K562 (cell line): ENCODE measurements at regions not wholly inside any gene's neighbourhood (a gene's known extent, or its start where the extent isn't known, plus 50 kb on each side); places are given as distances from the start of the nearest gene placed in this dataset.

Source experiments
- ATAC-seq: fragments of 200-7000 bp; cut with Tn5 transposase; 3 replicates; pipeline ENCODE4 v1.9.1; 2020; ENCODE audit warnings: moderate library complexity
- BruUV-seq: library from RNA; stranded (reverse); fragments of 400-500 nt; replicated peaks from 2 replicates; lab custom pipeline; 2021; lab: Mats Ljungman, UMichigan
- CTCF ChIA-PET: fragments of 300-600 bp; formaldehyde crosslinking; extraction: SDS; loops from one replicate; lab custom pipeline; 2021; ENCODE audit warnings: low intra/inter-chr PET ratio; lab: Yijun Ruan, JAX
- POLR2A ChIA-PET: fragments of 300-600, 350-650 bp; sonication (Branson Sonifier 250); formaldehyde crosslinking; extraction: SDS; loops from one replicate; lab custom pipeline; 2021; ENCODE audit warnings: antibody characterized with exemption, inconsistent platforms; lab: Yijun Ruan, JAX
- DNase-seq, 4 experiments: peaks; one replicate each; pipeline versions ENCODE4 v3.0.0 to v3.0.0-alpha.2; 2011 to 2018; ENCODE audit warnings: low spot score in 3 of 4, mixed read lengths in 3 of 4; ENCODE audit errors: extremely low read depth in 1 of 4
- FAIRE-seq: peaks from 2 replicates; lab custom pipeline; 2011; peaks lifted over from hg19 to GRCh38; lab: Jason Lieb, UNC
- H2AFZ ChIP-seq: 2 replicates; pipeline ENCODE4 v1.6.0; 2011; ENCODE audit warnings: low read depth, low read length, control low read depth, inconsistent platforms
- H3K27ac ChIP-seq: fragments of 200-600 bp; 3 replicates; pipeline ENCODE4 v1.8.0; 2011; ENCODE audit warnings: low read depth, mild to moderate bottlenecking, control low read depth, inconsistent platforms, low read length, moderate library complexity, mixed read lengths; ENCODE audit errors: extremely low read depth
- H3K27me3 ChIP-seq, 2 experiments: fragments of 300-600 bp in 1 of 2; 2 replicates in 1 of 2; 3 replicates in 1 of 2; pipeline versions ENCODE4 v1.6.0 to v1.8.0; 2011; ENCODE audit warnings: inconsistent platforms in 2 of 2, low read length in 2 of 2, mild to moderate bottlenecking in 1 of 2, mixed read lengths in 1 of 2, moderate library complexity in 1 of 2; ENCODE audit not compliant: control insufficient read depth in 2 of 2, insufficient read depth in 2 of 2
- H3K36me3 ChIP-seq: fragments of 300-600 bp; 3 replicates; pipeline ENCODE4 v1.8.0; 2011; ENCODE audit warnings: mild to moderate bottlenecking, low read length, inconsistent platforms; ENCODE audit not compliant: control insufficient read depth, insufficient read depth
- H3K4me1 ChIP-seq, 2 experiments: fragments of 200-600 bp in 1 of 2; replicated peaks in 1 of 2; 2 replicates in 1 of 2; 3 replicates in 1 of 2; pipeline versions ENCODE4 v1.5.1 to v1.8.0; 2011; ENCODE audit warnings: inconsistent platforms in 2 of 2, low read length in 2 of 2, mild to moderate bottlenecking in 1 of 2, mixed read lengths in 1 of 2, moderate library complexity in 1 of 2; ENCODE audit not compliant: control insufficient read depth in 2 of 2, insufficient read depth in 2 of 2
- H3K4me2 ChIP-seq: 2 replicates; pipeline ENCODE4 v1.6.1; 2011; ENCODE audit warnings: low read length, control low read depth, inconsistent platforms, mixed read lengths; ENCODE audit not compliant: insufficient read depth
- H3K4me3 ChIP-seq: fragments of 200-600 bp; sonication (generic), shearing (Covaris generic); 2 replicates; pipeline ENCODE4 v1.5.1; 2016; ENCODE audit warnings: control low read depth, inconsistent platforms
- H3K79me2 ChIP-seq: fragments of 200-600 bp; 3 replicates; pipeline ENCODE4 v1.8.0; 2011; ENCODE audit warnings: low read length, inconsistent platforms; ENCODE audit not compliant: control insufficient read depth, insufficient read depth
- H3K9ac ChIP-seq, 2 experiments: 2 replicates each; pipeline versions ENCODE4 v1.6.0 to v1.6.1; 2011; ENCODE audit warnings: low read depth in 2 of 2, low read length in 2 of 2, control low read depth in 1 of 2, inconsistent platforms in 1 of 2, mild to moderate bottlenecking in 1 of 2, mixed read lengths in 1 of 2; ENCODE audit not compliant: insufficient read depth in 1 of 2
- H3K9me1 ChIP-seq: one replicate; pipeline ENCODE4 v1.6.0; 2011; ENCODE audit warnings: inconsistent platforms, mild to moderate bottlenecking, low read length, moderate library complexity; ENCODE audit not compliant: control insufficient read depth, insufficient read depth
- H3K9me3 ChIP-seq: replicated peaks from 2 replicates; pipeline ENCODE4 v1.5.1; 2011; ENCODE audit warnings: low read depth, low read length, inconsistent platforms; ENCODE audit not compliant: control insufficient read depth, insufficient read depth
- H4K20me1 ChIP-seq: replicated peaks from 2 replicates; pipeline ENCODE4 v1.6.1; 2011; ENCODE audit warnings: low read length, inconsistent platforms, mixed read lengths; ENCODE audit not compliant: control insufficient read depth, insufficient read depth
- CBFA2T2 ChIP-seq: fragments of 450-650 bp; conservative IDR thresholded peaks from 2 replicates; pipeline ENCODE4 v1.6.1; 2017; ENCODE audit warnings: mild to moderate bottlenecking
- CBX5 ChIP-seq: IDR thresholded peaks from 2 replicates; pipeline ENCODE4 v1.6.1; 2014; ENCODE audit warnings: low read depth, borderline replicate concordance
- CREB5 ChIP-seq: fragments of 250-450 bp; sonication (Bioruptor Pico); IDR thresholded peaks from 2 replicates; pipeline ENCODE4 v1.5.0; 2020; ENCODE audit warnings: mild to moderate bottlenecking
- CXXC5 ChIP-seq: fragments of 250-450 bp; sonication (Bioruptor Pico); IDR thresholded peaks from 2 replicates; pipeline ENCODE4 v1.8.0; 2022; ENCODE audit warnings: inconsistent platforms, mild to moderate bottlenecking, moderate library complexity
- GATAD2A ChIP-seq: fragments of 450-650 bp; IDR thresholded peaks from 2 replicates; pipeline ENCODE4 v1.6.1; 2017
- MCM2 ChIP-seq: fragments of 450-650 bp; IDR thresholded peaks from 2 replicates; pipeline ENCODE4 v1.6.1; 2017; ENCODE audit warnings: low read depth, mild to moderate bottlenecking
- NEUROD1 ChIP-seq: fragments of 150-350 bp; IDR thresholded peaks from 2 replicates; pipeline ENCODE4 v1.6.1; 2014; ENCODE audit warnings: borderline replicate concordance, low read length, low read depth; ENCODE audit not compliant: partially characterized antibody
- NFIC ChIP-seq: fragments of 450-650 bp; IDR thresholded peaks from 2 replicates; pipeline ENCODE4 v1.6.1; 2017; ENCODE audit warnings: mild to moderate bottlenecking, inconsistent platforms
- POLR2AphosphoS5 ChIP-seq: IDR thresholded peaks from 2 replicates; pipeline ENCODE4 v1.6.1; 2011; ENCODE audit warnings: mild to moderate bottlenecking, low read depth, low read length, moderate library complexity; ENCODE audit not compliant: control insufficient read depth, insufficient read depth
- RHOXF2B ChIP-seq: fragments of 250-450 bp; sonication (Bioruptor Pico); conservative IDR thresholded peaks from 2 replicates; pipeline ENCODE4 v1.5.1; 2021
- SNAPC5 ChIP-seq: fragments of 250-450 bp; sonication (Bioruptor Pico); IDR thresholded peaks from 2 replicates; pipeline ENCODE4 v1.8.0; 2021; ENCODE audit warnings: moderate library complexity, mild to moderate bottlenecking, inconsistent platforms
- TAF1 ChIP-seq: IDR thresholded peaks from 2 replicates; pipeline ENCODE4 v1.6.1; 2011; ENCODE audit warnings: mild to moderate bottlenecking, low read length, moderate library complexity; ENCODE audit not compliant: insufficient read depth, control insufficient read depth, severe bottlenecking; ENCODE audit errors: extremely low read depth
- ZNF12 ChIP-seq: sonication (generic); formaldehyde crosslinking; IDR thresholded peaks from 2 replicates; pipeline ENCODE4 v1.4.0; 2020; ENCODE audit warnings: mild to moderate bottlenecking, missing genetic modification reagents
- ZNF140 ChIP-seq: fragments of 250-450 bp; sonication (Bioruptor Pico); IDR thresholded peaks from 2 replicates; pipeline ENCODE4 v1.8.0; 2021; ENCODE audit warnings: moderate library complexity, mild to moderate bottlenecking, inconsistent platforms
- ZNF277 ChIP-seq: fragments of 250-450 bp; sonication (Bioruptor Pico); IDR thresholded peaks from 2 replicates; pipeline ENCODE4 v1.8.0; 2022; ENCODE audit warnings: inconsistent platforms, mild to moderate bottlenecking, moderate library complexity, borderline replicate concordance
- ZNF76 ChIP-seq: fragments of 250-450 bp; sonication (Bioruptor Pico); IDR thresholded peaks from 2 replicates; pipeline ENCODE4 v1.4.0; 2020; ENCODE audit warnings: mild to moderate bottlenecking, moderate library complexity, borderline replicate concordance
- WGBS: fragments of 100-300 bp; shearing (Covaris generic); methylation state at CpG from one replicate; pipeline ENCODE4 v1.1.6; 2016; ENCODE audit warnings: low coverage, mixed read lengths; ENCODE audit not compliant: insufficient coverage; ENCODE audit errors: missing lambda C conversion rate; 5-methylcytosine and 5-hydroxymethylcytosine counted together
- in situ Hi-C: fragments of 300-500 bp; cut with MboI; formaldehyde crosslinking; loops from 4 replicates; pipeline ENCODE4 v1.15.0; 2018; ENCODE audit warnings: inconsistent platforms, mixed read lengths
- intact Hi-C: fragments of 100-400 bp; cut with micrococcal nuclease; formaldehyde crosslinking; loops from 2 replicates; pipeline ENCODE4 v1.14.2; 2022
- TF ChIP-seq, protein P1 (sequence below), 2 experiments: IDR thresholded peaks; 2 replicates each; pipeline ENCODE4 v1.6.1; 2012; ENCODE audit warnings: improper control_type of control experiment in 2 of 2, low read depth in 2 of 2, low read length in 2 of 2, borderline replicate concordance in 1 of 2

GRCh38 chr5:104947076-104947475 lies 1384.5 kb upstream of the NUDT12 start:
- no peaks in the 10 kb centered on the region for H3K9me1 ChIP-seq
- no peak overlapping the region for H2AFZ ChIP-seq
- BruUV-seq = no TSS peak
- FAIRE-seq = no peak
- no peaks in the 10 kb centered on the region for H3K79me2 ChIP-seq
- no peak for DNase-seq
- no peaks in the 10 kb centered on the region for H3K9me3 ChIP-seq
- no peaks in the 10 kb centered on the region for H3K4me1 ChIP-seq
- in situ Hi-C loops = no loop called here
- TF ChIP-seq CXXC5 (CRISPR knock-in tag) (no peak), ZNF12 (CRISPR knock-in tag) (no peak), NEUROD1 (no peak), ZNF76 (CRISPR knock-in tag) (no peak), CBX5 (no peak), CREB5 (CRISPR knock-in tag) (no peak), NFIC (no peak), POLR2AphosphoS5 (no peak), CBFA2T2 (no peak), GATAD2A (no peak), MCM2 (no peak), RHOXF2B (CRISPR knock-in tag) (no peak), TAF1 (no peak), ZNF140 (CRISPR knock-in tag) (no peak), SNAPC5 (CRISPR knock-in tag) (no peak), ZNF277 (CRISPR knock-in tag) (no peak)
- TF ChIP-seq, protein P1, sequence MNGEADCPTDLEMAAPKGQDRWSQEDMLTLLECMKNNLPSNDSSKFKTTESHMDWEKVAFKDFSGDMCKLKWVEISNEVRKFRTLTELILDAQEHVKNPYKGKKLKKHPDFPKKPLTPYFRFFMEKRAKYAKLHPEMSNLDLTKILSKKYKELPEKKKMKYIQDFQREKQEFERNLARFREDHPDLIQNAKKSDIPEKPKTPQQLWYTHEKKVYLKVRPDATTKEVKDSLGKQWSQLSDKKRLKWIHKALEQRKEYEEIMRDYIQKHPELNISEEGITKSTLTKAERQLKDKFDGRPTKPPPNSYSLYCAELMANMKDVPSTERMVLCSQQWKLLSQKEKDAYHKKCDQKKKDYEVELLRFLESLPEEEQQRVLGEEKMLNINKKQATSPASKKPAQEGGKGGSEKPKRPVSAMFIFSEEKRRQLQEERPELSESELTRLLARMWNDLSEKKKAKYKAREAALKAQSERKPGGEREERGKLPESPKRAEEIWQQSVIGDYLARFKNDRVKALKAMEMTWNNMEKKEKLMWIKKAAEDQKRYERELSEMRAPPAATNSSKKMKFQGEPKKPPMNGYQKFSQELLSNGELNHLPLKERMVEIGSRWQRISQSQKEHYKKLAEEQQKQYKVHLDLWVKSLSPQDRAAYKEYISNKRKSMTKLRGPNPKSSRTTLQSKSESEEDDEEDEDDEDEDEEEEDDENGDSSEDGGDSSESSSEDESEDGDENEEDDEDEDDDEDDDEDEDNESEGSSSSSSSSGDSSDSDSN (IDR thresholded peaks at IDR 0.05; ENCODE audit: borderline replicate concordance in 1 of 2, low read depth in 2 of 2, low read length in 2 of 2) = no peak
- no peak overlapping the region for H3K9ac ChIP-seq
- ChIA-PET CTCF (no interaction called here), POLR2A (interaction anchor here (0.6 kb wide), 1 partner anchor 110 kb away, joined by 4 read pairs; no protein-coding TSS in a partner anchor)
- intact Hi-C loops = no loop called here
- no peaks in the 10 kb centered on the region for H4K20me1 ChIP-seq
- H3K36me3 ChIP-seq = no peaks in the 10 kb centered on the region
- no peaks in the 10 kb centered on the region for H3K27me3 ChIP-seq
- no peak overlapping the region for H3K4me3 ChIP-seq
- H3K4me2 ChIP-seq = no peak overlapping the region
- no peak overlapping the region for H3K27ac ChIP-seq
- ATAC-seq = no peak
- WGBS = 13% methylated on average over 1 of the region's 1 CpG
